GM12878 (cell line): ENCODE measurements at regions not wholly inside any gene's neighbourhood (a gene's known extent, or its start where the extent isn't known, plus 50 kb on each side); places are given as distances from the start of the nearest gene placed in this dataset.

ENCODE experiments used
- JUND ChIP-seq: IDR thresholded peaks from 2 replicates; pipeline ENCODE4 v1.6.1; 2012; ENCODE audit warnings: low read depth, mild to moderate bottlenecking, low read length, improper control_type of control experiment, moderate library complexity
- PAX8 ChIP-seq: fragments of 450-650 bp; IDR thresholded peaks from 2 replicates; pipeline ENCODE4 v1.6.1; 2017; ENCODE audit warnings: mild to moderate bottlenecking, moderate library complexity

GRCh38 chr2:113832795-113833290 lies 57.0 kb upstream of the ACTR3 start:
- TF ChIP-seq JUND (no peak), PAX8 (no peak)
